ENCODE measurements at regions not wholly inside any gene's neighbourhood (a gene's known extent, or its start where the extent isn't known, plus 50 kb on each side); places are given as distances from the start of the nearest gene placed in this dataset.

DNA sequence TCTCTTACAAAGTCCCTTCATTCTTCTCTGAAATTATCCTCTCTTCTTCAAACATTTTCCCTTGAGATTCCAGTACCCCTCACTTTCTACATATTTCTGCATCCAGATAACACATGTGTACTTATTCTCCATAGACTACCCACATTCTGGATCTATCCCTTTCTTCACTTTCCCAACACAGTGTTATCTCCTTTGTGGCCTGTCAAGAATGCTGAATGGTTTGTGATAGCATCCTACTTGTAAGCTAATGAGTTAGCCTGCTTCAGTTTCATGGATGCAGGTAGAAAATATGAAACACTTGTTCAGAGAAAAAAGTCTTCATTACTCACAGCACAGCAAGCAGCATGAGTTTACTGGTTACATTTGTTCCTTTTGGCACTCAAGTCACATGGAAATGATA, 245.4 kb downstream of the HTR1B start:
- no peak for DNase-seq (ENCODE audit: low read depth)
- TF ChIP-seq, protein P1, sequence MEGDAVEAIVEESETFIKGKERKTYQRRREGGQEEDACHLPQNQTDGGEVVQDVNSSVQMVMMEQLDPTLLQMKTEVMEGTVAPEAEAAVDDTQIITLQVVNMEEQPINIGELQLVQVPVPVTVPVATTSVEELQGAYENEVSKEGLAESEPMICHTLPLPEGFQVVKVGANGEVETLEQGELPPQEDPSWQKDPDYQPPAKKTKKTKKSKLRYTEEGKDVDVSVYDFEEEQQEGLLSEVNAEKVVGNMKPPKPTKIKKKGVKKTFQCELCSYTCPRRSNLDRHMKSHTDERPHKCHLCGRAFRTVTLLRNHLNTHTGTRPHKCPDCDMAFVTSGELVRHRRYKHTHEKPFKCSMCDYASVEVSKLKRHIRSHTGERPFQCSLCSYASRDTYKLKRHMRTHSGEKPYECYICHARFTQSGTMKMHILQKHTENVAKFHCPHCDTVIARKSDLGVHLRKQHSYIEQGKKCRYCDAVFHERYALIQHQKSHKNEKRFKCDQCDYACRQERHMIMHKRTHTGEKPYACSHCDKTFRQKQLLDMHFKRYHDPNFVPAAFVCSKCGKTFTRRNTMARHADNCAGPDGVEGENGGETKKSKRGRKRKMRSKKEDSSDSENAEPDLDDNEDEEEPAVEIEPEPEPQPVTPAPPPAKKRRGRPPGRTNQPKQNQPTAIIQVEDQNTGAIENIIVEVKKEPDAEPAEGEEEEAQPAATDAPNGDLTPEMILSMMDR (conservative IDR thresholded peaks at IDR 0.05; ENCODE audit: control insufficient read depth, insufficient read depth, low read depth, low read length), result no peak
- H3K4me3 ChIP-seq (ENCODE audit: control insufficient read depth, low read depth, low read length), result no peak overlapping the region

DNA sequence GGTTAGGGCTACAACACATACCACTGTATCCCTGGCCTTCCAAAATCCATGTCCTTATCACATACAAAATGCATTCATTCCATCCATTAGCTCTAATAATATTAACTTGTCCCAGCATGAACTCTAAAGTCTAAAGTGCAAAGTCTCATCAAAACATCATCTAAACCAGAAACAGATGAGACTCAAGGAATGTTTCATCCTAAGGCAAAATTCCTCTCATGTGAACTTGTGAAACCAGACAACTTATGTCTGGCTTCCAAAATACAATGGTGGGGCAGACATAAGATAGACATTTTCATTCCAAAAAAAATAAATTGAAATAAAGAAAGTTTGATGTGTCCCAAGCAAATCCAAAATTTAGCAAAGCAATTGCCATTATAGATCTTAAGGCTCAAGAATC, 257.4 kb downstream of the HTR1B start:
- H3K4me3 ChIP-seq (ENCODE audit: control insufficient read depth, low read depth, low read length), result no peak overlapping the region
- TF ChIP-seq, protein P1 (conservative IDR thresholded peaks at IDR 0.05; ENCODE audit: control insufficient read depth, insufficient read depth, low read depth, low read length), result no peak
- DNase-seq (ENCODE audit: low read depth), result no peak

DNA sequence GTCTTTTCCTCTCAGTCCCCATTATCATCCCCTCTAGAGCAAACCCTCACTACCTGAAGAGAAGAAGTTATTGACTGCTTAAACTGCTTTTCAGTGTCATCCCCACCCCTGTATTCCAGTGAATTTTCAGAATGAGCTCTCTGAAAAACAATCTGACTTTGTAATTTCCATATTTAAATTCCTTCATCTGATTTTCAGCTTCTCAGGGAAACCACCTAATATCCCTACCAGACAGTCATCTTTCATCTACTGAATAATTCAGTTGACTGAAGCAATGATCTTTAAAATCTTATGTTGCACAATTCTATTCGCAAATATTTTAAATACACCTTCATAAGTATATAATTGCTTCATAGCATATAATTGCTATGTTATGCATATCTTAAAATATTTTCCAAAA, 258.7 kb downstream of the HTR1B start:
- TF ChIP-seq, protein P1 (conservative IDR thresholded peaks at IDR 0.05; ENCODE audit: control insufficient read depth, insufficient read depth, low read depth, low read length), result no peak
- DNase-seq (ENCODE audit: low read depth), result no peak
- H3K4me3 ChIP-seq (ENCODE audit: control insufficient read depth, low read depth, low read length), result no peak overlapping the region

DNA sequence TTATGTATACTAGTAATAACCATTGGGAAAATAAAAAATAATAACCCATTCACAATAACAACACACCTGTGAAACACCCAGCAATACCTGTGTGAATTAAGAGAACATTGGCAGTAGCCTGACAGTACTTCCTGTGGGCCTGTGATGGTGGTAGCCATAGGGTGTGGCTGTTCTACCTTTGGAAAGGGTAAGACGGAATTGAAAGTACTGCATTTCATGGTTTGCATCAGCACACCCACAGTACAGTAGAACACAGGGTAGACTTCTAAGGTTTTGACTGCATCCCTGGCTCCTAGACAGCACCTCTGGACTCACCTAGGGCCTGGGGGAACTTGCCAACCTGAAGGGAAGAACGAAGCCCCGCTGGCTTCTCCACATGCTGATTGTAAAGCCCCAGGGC, 279.8 kb downstream of the HTR1B start:
- TF ChIP-seq, protein P1 (conservative IDR thresholded peaks at IDR 0.05; ENCODE audit: control insufficient read depth, insufficient read depth, low read depth, low read length), result no peak
- H3K4me3 ChIP-seq (ENCODE audit: control insufficient read depth, low read depth, low read length), result no peak overlapping the region
- no peak for DNase-seq (ENCODE audit: low read depth)

DNA sequence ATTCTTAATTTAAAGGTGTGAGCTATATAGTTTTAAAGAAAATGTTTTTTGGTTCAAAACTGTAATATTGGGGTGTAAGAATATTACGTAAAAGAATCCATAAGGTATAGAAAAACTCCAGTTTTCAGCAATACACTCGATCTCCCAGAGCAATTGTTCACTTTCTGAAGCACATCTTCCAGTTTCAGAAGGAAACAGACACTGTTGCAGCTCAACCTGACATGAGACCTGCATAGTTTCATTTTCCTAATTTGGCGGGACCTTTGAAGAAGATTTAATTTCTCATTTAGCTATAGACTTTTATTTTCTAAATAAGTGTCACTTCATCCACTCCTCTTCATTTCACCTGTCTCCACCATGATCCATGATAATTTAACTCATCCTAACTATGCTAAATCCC, 281.5 kb downstream of the HTR1B start:
- no peak for DNase-seq (ENCODE audit: low read depth)
- no peak overlapping the region for H3K4me3 ChIP-seq (ENCODE audit: control insufficient read depth, low read depth, low read length)
- TF ChIP-seq, protein P1 (conservative IDR thresholded peaks at IDR 0.05; ENCODE audit: control insufficient read depth, insufficient read depth, low read depth, low read length), result no peak

DNA sequence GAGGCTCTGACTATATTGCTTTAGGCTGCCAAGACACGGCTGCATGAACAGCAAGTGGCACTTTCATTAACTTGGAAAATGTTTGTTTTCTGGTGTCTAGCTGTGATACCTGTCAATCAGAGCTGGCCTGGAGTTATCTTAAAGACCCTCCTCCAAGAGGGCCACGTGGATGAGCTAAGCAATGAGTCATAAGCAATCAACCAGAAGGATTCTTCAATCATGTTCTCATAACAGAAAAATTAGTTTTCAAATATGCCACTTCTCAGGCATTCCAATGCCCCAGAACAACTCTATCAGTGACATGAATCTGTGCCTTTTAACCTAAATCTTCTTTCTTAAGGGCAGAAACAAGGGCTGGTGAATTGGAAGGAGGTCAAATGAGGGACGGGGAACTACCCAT, 283.0 kb downstream of the HTR1B start:
- DNase-seq (ENCODE audit: low read depth), result no peak
- TF ChIP-seq, protein P1 (conservative IDR thresholded peaks at IDR 0.05; ENCODE audit: control insufficient read depth, insufficient read depth, low read depth, low read length), result no peak
- no peak overlapping the region for H3K4me3 ChIP-seq (ENCODE audit: control insufficient read depth, low read depth, low read length)

DNA sequence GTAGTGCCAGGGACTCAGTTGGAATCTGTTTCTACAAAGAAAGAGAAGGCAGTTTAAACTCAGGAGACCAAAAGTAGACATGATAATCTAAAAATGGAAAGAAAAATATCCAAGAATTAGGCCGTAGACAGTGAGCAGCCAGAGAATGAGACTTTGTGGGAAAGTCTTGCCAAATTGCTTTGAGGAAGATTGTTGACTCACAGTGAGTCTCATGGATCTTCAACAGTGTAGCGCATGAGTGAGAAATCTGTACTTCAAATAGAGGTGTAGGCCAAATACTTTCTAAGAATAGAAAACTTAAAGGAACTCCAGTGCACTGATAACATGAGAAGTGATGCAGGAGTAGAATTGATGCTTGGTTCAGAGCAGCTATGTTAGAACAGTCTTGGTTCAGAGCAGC, 284.5 kb downstream of the HTR1B start:
- DNase-seq (ENCODE audit: low read depth), result peak; percentile 55
- TF ChIP-seq, protein P1 (conservative IDR thresholded peaks at IDR 0.05; ENCODE audit: control insufficient read depth, insufficient read depth, low read depth, low read length), result no peak
- H3K4me3 ChIP-seq (ENCODE audit: control insufficient read depth, low read depth, low read length), result no peak overlapping the region
